GM23338 (cell line): ENCODE measurements at regions not wholly inside any gene's neighbourhood (a gene's known extent, or its start where the extent isn't known, plus 50 kb on each side); places are given as distances from the start of the nearest gene placed in this dataset.

Experiments
- ATAC-seq: fragments of 200-7000 bp; cut with Tn5 transposase; 3 replicates; pipeline ENCODE4 v1.9.1; 2020
- DNase-seq: peaks from one replicate; pipeline ENCODE4 v3.0.0-alpha.2; 2015; ENCODE audit warnings: low spot score
- H2AFZ ChIP-seq: fragments of 200-600 bp; sonication (generic); 2 replicates; pipeline ENCODE4 v1.8.0; 2016; ENCODE audit warnings: antibody characterized with exemption, mild to moderate bottlenecking, moderate library complexity
- H3F3A ChIP-seq: fragments of 200-600 bp; sonication (generic); replicated peaks from 2 replicates; pipeline ENCODE4 v1.8.0; 2017; ENCODE audit warnings: antibody characterized with exemption, mixed run types, low read depth
- H3K27ac ChIP-seq: fragments of 200-600 bp; sonication (generic); 2 replicates; pipeline ENCODE4 v1.6.1; 2016; ENCODE audit warnings: low read depth
- H3K27me3 ChIP-seq: fragments of 200-600 bp; sonication (generic); 2 replicates; pipeline ENCODE4 v1.8.0; 2016; ENCODE audit warnings: mild to moderate bottlenecking, mixed run types, moderate library complexity; ENCODE audit not compliant: insufficient read depth
- H3K36me3 ChIP-seq: fragments of 200-600 bp; sonication (generic); 2 replicates; pipeline ENCODE4 v1.8.0; 2016; ENCODE audit warnings: mild to moderate bottlenecking; ENCODE audit not compliant: insufficient read depth
- H3K4me1 ChIP-seq: fragments of 200-600 bp; sonication (generic); 2 replicates; pipeline ENCODE4 v1.8.0; 2016; ENCODE audit warnings: mild to moderate bottlenecking, moderate library complexity; ENCODE audit not compliant: insufficient read depth
- H3K4me2 ChIP-seq: fragments of 200-600 bp; sonication (generic); 2 replicates; pipeline ENCODE4 v1.7.1; 2017; ENCODE audit warnings: mixed run types
- H3K4me3 ChIP-seq: fragments of 200-600 bp; sonication (generic); 2 replicates; pipeline ENCODE4 v1.6.1; 2016; ENCODE audit warnings: mixed run types
- H3K79me2 ChIP-seq: fragments of 200-600 bp; sonication (generic); replicated peaks from 2 replicates; pipeline ENCODE4 v1.8.0; 2017; ENCODE audit warnings: mild to moderate bottlenecking; ENCODE audit not compliant: insufficient read depth
- H3K9me2 ChIP-seq: fragments of 200-600 bp; sonication (generic); 2 replicates; pipeline ENCODE4 v1.8.0; 2017; ENCODE audit not compliant: insufficient read depth
- H4K20me1 ChIP-seq: fragments of 200-600 bp; sonication (generic); replicated peaks from 2 replicates; pipeline ENCODE4 v1.8.0; 2017; ENCODE audit warnings: mild to moderate bottlenecking; ENCODE audit not compliant: insufficient read depth
- H3K27ac Mint-ChIP-seq: 2 replicates; pipeline ENCODE4 v1.8.0; 2020; ENCODE audit warnings: inconsistent platforms, mild to moderate bottlenecking, moderate library complexity, mixed read lengths
- H3K27me3 Mint-ChIP-seq: 3 replicates; pipeline ENCODE4 v1.8.0; 2022; ENCODE audit warnings: low read depth, mild to moderate bottlenecking, moderate library complexity, mixed read lengths, inconsistent platforms; ENCODE audit not compliant: insufficient read depth, poor library complexity
- H3K36me3 Mint-ChIP-seq: 3 replicates; pipeline ENCODE4 v1.8.0; 2021; ENCODE audit warnings: low read depth, mild to moderate bottlenecking, inconsistent platforms, moderate library complexity, mixed read lengths
- H3K4me1 Mint-ChIP-seq: 3 replicates; pipeline ENCODE4 v1.8.0; 2020; ENCODE audit warnings: mild to moderate bottlenecking, inconsistent platforms, mixed read lengths
- H3K4me3 Mint-ChIP-seq: 3 replicates; pipeline ENCODE4 v1.8.0; 2021; ENCODE audit warnings: moderate library complexity, mild to moderate bottlenecking, inconsistent platforms, mixed read lengths
- H3K9me3 Mint-ChIP-seq: 3 replicates; pipeline ENCODE4 v1.8.0; 2020; ENCODE audit warnings: moderate library complexity, mild to moderate bottlenecking, inconsistent platforms, mixed read lengths
- EZH2 ChIP-seq: fragments of 200-600 bp; sonication (generic); IDR thresholded peaks from one replicate; pipeline ENCODE4 v1.8.0; 2017; ENCODE audit warnings: antibody characterized with exemption, mild to moderate bottlenecking, low read depth; ENCODE audit not compliant: unreplicated experiment
- EZH2phosphoT487 ChIP-seq: fragments of 200-600 bp; sonication (generic); IDR thresholded peaks from one replicate; pipeline ENCODE4 v1.8.1; 2018; ENCODE audit warnings: antibody characterized with exemption; ENCODE audit not compliant: unreplicated experiment
- JUNB ChIP-seq: IDR thresholded peaks from one replicate; pipeline ENCODE4 v1.6.1; 2016; ENCODE audit warnings: antibody characterized with exemption; ENCODE audit not compliant: unreplicated experiment
- NANOG ChIP-seq: IDR thresholded peaks from 2 replicates; pipeline ENCODE4 v1.6.1; 2016; ENCODE audit warnings: antibody characterized with exemption, borderline replicate concordance
- POLR2AphosphoS5 ChIP-seq: IDR thresholded peaks from 2 replicates; pipeline ENCODE4 v1.6.1; 2016; ENCODE audit warnings: antibody characterized with exemption, low read depth
- STAT1 ChIP-seq: IDR thresholded peaks from one replicate; pipeline ENCODE4 v1.6.1; 2016; ENCODE audit warnings: antibody characterized with exemption; ENCODE audit not compliant: unreplicated experiment
- ZNF114 ChIP-seq: fragments of 250-450 bp; sonication (Bioruptor Pico); IDR thresholded peaks from 2 replicates; pipeline ENCODE4 v1.5.0; 2020; ENCODE audit warnings: mild to moderate bottlenecking, moderate library complexity
- TF ChIP-seq, protein P1 (sequence below): IDR thresholded peaks from 2 replicates; pipeline ENCODE4 v1.6.1; 2016; ENCODE audit warnings: antibody characterized with exemption
- TF ChIP-seq, protein P2 (sequence below), 2 experiments: fragments of 200-600 bp in 1 of 2; sonication (generic) in 1 of 2; conservative IDR thresholded peaks; 2 replicates each; pipeline versions ENCODE4 v1.5.1 to v1.6.1; 2016 to 2017; ENCODE audit warnings: antibody characterized with exemption in 2 of 2, low read depth in 2 of 2, mild to moderate bottlenecking in 2 of 2, moderate library complexity in 1 of 2
- TF ChIP-seq, protein P3 (sequence below): fragments of 250-450 bp; sonication (Bioruptor Pico); IDR thresholded peaks from 2 replicates; pipeline ENCODE4 v1.5.0; 2020; ENCODE audit warnings: mild to moderate bottlenecking, moderate library complexity

DNA sequence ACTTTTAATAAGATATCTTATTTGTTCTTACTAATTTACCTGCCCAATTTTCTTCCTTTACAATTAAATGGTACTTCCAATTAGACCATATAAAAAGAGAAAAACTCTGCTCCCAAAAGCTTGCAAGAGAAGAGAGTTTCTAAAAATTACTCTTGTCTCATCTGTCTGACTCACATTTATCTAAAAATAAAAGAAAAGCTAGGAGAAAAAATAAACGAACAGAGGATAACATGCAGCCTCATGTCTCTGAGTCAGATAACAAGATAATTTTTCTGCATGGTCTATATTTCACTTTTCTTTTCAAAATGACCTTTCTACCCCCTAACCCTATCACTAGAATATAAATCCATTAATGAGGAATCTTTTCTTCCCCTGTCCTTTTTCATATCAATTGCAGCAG is 127.2 kb upstream of the TCF21 start:
- ATAC-seq (no peak), DNase-seq (no peak)
- Mint-ChIP-seq H3K4me3 (no peak overlapping the region), H3K36me3 (no peaks in the 10 kb centered on the region), H3K27me3 (no peaks in the 10 kb centered on the region), H3K4me1 (peaks cover 13% of the 10 kb centered on the region), H3K27ac (no peak overlapping the region), H3K9me3 (no peaks in the 10 kb centered on the region)
- Histone ChIP-seq H3K4me3 (no peak overlapping the region), H3K27me3 (no peaks in the 10 kb centered on the region), H3K9me2 (no peaks in the 10 kb centered on the region), H4K20me1 (no peaks in the 10 kb centered on the region), H3K79me2 (no peaks in the 10 kb centered on the region), H3K27ac (no peak overlapping the region), H3K4me2 (no peak overlapping the region), H2AFZ (no peak overlapping the region), H3F3A (no peaks in the 10 kb centered on the region), H3K36me3 (no peaks in the 10 kb centered on the region), H3K4me1 (0 out of 2 replicates have a peak, but pooled peaks cover 5% of the 10 kb centered on the region)
- TF ChIP-seq, protein P1, sequence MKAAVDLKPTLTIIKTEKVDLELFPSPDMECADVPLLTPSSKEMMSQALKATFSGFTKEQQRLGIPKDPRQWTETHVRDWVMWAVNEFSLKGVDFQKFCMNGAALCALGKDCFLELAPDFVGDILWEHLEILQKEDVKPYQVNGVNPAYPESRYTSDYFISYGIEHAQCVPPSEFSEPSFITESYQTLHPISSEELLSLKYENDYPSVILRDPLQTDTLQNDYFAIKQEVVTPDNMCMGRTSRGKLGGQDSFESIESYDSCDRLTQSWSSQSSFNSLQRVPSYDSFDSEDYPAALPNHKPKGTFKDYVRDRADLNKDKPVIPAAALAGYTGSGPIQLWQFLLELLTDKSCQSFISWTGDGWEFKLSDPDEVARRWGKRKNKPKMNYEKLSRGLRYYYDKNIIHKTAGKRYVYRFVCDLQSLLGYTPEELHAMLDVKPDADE = no peak
- no peak for TF ChIP-seq JUNB
- TF ChIP-seq, protein P2, sequence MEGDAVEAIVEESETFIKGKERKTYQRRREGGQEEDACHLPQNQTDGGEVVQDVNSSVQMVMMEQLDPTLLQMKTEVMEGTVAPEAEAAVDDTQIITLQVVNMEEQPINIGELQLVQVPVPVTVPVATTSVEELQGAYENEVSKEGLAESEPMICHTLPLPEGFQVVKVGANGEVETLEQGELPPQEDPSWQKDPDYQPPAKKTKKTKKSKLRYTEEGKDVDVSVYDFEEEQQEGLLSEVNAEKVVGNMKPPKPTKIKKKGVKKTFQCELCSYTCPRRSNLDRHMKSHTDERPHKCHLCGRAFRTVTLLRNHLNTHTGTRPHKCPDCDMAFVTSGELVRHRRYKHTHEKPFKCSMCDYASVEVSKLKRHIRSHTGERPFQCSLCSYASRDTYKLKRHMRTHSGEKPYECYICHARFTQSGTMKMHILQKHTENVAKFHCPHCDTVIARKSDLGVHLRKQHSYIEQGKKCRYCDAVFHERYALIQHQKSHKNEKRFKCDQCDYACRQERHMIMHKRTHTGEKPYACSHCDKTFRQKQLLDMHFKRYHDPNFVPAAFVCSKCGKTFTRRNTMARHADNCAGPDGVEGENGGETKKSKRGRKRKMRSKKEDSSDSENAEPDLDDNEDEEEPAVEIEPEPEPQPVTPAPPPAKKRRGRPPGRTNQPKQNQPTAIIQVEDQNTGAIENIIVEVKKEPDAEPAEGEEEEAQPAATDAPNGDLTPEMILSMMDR (conservative IDR thresholded peaks at IDR 0.05; ENCODE audit: low read depth in 2 of 2) = no peak
- no peak for TF ChIP-seq ZNF114 (CRISPR knock-in tag)
- no peak for TF ChIP-seq EZH2phosphoT487
- TF ChIP-seq, protein P3, sequence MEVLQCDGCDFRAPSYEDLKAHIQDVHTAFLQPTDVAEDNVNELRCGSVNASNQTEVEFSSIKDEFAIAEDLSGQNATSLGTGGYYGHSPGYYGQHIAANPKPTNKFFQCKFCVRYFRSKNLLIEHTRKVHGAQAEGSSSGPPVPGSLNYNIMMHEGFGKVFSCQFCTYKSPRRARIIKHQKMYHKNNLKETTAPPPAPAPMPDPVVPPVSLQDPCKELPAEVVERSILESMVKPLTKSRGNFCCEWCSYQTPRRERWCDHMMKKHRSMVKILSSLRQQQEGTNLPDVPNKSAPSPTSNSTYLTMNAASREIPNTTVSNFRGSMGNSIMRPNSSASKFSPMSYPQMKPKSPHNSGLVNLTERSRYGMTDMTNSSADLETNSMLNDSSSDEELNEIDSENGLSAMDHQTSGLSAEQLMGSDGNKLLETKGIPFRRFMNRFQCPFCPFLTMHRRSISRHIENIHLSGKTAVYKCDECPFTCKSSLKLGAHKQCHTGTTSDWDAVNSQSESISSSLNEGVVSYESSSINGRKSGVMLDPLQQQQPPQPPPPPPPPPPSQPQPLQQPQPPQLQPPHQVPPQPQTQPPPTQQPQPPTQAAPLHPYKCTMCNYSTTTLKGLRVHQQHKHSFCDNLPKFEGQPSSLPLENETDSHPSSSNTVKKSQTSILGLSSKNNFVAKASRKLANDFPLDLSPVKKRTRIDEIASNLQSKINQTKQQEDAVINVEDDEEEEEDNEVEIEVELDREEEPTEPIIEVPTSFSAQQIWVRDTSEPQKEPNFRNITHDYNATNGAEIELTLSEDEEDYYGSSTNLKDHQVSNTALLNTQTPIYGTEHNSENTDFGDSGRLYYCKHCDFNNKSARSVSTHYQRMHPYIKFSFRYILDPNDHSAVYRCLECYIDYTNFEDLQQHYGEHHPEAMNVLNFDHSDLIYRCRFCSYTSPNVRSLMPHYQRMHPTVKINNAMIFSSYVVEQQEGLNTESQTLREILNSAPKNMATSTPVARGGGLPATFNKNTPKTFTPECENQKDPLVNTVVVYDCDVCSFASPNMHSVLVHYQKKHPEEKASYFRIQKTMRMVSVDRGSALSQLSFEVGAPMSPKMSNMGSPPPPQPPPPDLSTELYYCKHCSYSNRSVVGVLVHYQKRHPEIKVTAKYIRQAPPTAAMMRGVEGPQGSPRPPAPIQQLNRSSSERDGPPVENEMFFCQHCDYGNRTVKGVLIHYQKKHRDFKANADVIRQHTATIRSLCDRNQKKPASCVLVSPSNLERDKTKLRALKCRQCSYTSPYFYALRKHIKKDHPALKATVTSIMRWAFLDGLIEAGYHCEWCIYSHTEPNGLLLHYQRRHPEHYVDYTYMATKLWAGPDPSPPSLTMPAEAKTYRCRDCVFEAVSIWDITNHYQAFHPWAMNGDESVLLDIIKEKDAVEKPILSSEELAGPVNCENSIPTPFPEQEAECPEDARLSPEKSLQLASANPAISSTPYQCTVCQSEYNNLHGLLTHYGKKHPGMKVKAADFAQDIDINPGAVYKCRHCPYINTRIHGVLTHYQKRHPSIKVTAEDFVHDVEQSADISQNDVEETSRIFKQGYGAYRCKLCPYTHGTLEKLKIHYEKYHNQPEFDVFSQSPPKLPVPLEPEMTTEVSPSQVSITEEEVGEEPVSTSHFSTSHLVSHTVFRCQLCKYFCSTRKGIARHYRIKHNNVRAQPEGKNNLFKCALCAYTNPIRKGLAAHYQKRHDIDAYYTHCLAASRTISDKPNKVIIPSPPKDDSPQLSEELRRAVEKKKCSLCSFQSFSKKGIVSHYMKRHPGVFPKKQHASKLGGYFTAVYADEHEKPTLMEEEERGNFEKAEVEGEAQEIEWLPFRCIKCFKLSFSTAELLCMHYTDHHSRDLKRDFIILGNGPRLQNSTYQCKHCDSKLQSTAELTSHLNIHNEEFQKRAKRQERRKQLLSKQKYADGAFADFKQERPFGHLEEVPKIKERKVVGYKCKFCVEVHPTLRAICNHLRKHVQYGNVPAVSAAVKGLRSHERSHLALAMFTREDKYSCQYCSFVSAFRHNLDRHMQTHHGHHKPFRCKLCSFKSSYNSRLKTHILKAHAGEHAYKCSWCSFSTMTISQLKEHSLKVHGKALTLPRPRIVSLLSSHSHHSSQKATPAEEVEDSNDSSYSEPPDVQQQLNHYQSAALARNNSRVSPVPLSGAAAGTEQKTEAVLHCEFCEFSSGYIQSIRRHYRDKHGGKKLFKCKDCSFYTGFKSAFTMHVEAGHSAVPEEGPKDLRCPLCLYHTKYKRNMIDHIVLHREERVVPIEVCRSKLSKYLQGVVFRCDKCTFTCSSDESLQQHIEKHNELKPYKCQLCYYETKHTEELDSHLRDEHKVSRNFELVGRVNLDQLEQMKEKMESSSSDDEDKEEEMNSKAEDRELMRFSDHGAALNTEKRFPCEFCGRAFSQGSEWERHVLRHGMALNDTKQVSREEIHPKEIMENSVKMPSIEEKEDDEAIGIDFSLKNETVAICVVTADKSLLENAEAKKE = no peak
- TF ChIP-seq NANOG = no peak
- no peak for TF ChIP-seq POLR2AphosphoS5
- TF ChIP-seq EZH2 = no peak
- TF ChIP-seq STAT1 = no peak
